Kidney glomerular epithelial cell (primary cell): ENCODE measurements at regions not wholly inside any gene's neighbourhood (a gene's known extent, or its start where the extent isn't known, plus 50 kb on each side); places are given as distances from the start of the nearest gene placed in this dataset.

Source experiments
- DNase-seq: peaks from one replicate; lab custom pipeline; 2025; lab: John Stamatoyannopoulos, UW

DNA sequence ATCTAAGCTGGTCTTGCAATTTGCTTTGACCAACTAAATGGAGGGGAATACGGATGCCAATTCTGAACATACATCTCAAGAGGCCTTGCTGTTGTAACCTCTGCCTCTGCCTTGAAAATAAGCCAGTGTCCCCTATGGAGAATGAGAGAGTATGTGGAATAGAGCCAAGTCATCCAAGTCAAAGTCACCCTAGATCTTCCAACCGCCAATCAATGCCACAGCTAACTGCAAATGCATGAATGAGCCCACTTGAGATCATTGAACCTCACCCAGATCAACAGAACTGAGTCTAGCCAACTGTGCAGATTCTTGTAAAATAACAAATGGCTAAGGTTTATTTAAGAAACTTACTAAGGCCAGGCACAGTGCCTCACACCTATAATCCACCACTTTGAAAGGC is 139.8 kb upstream of the TANK start:
- DNase-seq: no peak

DNA sequence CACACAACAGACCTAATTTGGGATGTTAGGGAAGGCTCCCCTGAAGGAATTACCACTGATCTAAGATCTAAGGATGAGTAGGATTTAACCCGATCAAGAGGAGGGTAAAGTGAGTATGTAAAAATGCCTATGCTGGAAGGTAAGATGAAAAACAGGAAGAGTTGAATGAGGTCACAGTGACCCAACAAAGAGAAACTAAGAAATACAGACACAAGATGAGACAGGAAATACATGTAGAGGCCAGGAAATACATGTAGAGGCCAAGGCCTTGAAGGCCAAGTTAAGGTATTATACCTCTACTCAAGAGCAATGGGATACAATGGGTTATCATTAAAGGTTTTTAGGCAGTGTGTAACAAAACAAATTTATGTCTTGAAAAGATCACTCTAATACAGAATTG is 131.6 kb upstream of the TANK start:
- no peak for DNase-seq

DNA sequence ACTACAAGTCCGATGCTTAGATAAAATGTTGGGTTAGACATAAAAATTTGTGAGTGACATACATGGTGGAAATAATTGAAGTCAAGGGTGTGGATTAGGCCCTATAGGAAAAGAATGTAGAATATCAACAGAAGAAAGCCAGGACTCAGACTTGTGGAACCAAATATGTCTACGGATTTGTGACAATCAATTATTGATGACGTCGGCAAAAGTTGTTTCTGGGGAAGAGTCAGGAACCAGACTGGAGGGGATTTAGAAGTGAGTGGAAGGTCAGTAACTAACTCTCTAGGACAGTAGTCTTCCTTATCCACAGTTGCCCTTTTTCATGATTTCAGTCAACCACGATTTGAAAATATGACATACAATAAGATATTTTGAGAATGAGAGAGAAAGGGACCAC is 130.9 kb upstream of the TANK start:
- DNase-seq: no peak

DNA sequence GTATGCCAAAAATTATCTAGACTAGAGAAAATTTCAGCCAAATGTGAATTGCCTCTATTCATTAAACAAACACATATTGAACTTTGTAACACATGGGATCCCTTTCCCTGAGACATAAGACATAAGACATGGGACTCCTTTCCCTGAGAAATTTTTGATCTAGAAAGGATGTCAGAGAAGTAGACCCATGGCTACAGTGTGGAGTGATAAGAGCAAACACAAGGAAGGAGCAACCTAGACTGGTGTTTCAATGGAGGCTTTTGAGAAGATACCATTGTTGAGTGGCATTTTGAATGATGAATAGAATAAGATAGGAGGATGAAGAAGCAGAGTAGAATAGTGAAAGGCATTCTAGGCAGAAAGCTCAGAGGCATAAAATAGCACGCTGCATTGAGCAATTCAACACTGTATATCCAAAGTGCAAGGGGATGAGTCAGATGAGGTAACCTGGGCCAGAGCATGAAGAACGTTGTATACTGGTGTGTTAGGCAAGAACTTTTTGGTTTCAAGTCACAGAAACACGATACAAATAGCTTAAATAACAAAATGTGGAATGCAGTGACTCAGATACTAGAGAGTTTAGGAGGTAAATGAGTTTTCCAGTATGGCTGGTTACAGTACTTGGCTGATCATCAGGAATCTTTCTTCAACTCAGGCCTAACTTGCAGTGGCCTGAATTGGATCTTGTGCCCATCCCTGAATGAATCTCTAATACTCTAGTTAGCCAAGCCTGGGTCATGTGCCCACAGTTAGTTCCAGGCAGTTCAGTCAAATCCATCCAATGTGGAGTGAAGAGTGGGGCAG is 129.8 kb upstream of the TANK start:
- DNase-seq: peak; percentile 97

DNA sequence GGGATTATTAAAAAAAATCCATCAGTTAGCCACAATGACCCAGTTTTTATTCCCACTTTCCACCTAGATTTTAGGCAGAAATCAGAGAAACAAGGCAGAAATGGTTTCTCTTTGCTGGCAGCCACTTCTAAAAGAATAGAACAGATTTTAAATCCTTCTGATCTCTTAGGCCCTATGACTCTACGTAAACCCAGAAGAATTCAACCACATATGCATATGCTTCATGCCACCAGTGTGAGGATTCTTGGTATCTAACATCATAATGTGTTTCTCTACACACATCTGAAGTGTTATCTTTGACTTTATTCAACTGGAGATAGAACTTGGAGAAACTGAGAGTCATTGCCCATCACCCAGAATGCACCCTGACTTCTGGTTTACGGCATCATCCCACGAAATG is 128.7 kb upstream of the TANK start:
- no peak for DNase-seq

DNA sequence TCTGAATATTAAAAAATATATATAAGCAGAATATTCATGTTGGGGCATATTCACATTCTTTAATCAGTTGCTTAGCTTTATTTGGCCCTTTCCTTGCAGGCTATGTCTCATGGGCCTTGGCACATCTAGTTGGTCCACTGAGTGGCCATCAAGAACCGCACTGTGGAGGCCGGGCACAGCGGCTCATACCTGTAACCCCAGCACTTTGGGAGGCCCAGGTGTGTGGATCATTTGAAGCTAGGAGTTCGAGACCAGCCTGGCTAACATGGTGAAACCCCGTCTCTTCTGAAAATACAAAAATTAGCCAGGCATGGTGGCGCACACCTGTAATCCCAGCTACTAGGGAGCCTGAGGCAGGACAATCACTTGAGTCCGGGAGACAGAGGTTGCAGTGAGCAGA is 127.6 kb upstream of the TANK start:
- no peak for DNase-seq

DNA sequence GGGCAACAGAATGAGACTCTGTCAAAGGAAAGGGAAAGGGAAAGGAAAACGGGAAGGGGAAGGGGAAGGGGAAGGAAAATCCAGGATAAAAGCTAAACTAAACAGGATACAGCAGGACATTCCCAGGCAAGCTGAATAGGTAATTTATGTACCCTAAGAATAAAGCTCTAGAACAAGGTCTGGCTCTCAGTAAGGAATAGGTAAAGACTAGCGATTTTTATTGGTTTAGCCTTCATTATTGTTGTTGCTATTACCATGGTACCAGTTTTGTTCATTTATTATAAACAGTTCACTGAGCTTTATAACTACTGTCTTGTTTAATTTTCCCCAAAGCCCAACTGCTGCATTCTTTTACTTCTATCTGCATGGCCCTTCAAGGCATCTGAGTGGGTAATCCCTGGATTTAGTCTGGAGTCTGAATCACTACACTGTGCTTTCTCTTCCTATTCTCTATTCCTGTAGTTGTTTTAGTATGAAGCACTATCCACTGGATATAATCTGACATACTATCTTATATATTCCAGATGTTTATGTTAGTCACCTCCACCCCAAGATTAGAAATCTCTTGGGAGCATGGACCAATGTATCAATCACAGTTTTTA is 127.1 kb upstream of the TANK start:
- no peak for DNase-seq

DNA sequence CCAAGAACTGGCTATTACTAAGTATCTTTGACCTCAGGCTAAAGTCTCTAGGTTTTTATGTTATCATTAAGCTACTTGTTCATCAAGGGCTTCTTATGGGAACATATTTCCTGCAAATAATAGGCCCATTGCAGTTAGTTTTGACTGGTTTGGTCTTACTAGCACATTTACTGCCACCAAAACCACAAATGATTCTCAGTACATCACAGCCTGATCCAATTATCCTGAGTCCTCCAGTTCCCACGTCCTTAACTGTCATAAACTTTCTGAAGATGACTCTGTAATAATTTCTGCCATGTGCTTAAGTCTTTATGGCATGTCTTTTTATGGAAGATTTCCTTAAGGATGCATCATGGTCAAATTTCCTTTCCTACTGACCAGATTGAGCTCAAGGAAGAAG is 123.3 kb upstream of the TANK start:
- DNase-seq: no peak

DNA sequence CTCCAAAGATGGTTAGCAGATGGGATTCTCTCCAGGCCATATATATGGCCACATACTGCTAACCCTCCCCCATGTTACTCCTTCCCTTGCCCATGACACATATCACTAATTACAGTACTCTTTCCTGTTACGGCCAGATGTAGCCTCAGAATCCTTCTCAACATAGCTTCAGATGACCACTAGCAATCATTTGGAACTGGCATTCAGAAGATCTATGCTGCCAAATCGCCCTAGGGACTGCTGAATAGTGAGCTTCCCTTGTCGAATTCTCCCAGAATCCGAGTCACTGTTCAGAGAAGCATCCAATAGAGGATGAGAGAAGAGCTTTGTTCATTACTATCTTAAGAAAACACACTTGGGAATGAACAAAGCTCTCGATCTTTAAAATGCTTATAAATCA is 121.2 kb upstream of the TANK start:
- DNase-seq: no peak

DNA sequence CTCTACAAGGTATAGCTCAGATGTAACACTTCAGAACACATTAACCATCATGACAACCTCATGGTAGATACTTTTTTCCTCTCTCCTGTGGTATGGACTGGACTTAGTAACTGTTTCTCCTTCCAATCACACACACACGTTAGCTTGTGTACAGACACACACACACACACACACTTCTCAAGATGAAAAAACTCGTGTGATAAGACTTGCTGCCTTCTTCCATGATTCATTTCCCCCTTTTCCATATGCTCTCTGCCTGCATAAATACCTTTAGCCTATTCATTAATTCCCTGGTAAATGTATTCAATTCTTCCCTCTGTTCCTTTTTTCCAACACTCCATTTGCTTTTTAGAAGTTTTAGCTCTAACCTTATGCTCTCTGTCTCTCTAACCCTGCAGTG is 118.9 kb upstream of the TANK start:
- no peak for DNase-seq

DNA sequence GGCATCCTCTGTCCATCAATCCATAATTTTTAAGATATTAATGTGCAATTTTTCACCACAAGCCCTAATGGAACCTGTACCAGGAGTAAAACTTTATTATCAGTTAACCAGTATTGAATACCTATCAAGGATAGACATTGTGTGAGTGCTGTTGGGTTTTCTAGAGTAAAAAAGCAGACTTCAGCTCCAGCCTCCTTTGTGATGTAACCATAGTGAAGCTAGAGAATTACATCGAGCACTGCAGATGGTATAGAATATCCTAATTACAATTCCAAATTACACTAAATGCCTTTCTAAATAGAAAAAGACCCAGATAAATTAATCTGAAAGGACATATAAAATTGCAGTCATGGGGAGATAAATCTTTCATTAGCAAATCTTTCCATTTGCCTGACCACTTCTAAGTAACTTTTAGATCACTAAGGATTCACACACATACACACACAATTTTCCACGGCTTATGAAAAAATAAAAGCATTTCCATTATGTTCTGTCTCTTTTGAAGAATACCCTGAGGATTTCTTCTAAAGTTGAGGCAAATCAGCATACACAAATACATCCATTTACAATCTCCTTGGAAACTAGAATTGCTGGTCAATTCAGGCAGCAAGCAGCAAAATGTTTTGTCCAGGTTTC is 117.1 kb upstream of the TANK start:
- no peak for DNase-seq

DNA sequence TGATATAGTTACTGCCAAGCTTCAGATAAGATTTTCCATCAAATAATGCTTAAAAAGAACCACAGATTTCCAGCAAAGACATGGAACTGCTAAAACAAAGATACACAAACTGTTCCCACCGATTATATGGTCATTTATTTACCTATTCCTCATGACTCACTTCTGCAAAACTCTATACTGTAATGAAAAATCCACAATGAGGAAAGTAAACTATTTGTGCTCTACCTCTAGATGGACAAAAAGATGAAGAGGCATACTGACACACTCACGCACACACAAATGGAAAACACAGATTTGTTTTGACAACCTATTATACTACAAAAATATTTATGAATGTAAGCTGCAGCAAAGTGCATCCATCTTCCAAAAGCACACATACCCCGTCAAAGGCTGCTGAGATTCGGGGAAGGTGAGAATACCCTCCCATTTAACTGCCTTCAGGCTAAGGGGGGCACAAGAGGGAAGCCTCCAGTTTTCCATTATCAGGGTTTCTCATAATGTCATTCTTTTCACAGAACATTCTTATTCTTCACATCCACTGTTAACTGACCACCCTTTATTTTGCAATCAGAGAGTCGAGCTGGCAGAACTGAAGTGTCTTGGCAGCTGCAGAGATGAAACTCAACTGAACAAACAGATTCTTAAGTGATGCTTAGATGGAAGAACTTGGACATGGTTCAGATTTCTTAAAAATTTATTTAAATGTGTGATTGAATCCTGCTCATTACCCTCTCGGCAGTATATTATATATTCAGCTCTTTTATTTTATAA is 115.9 kb upstream of the TANK start:
- DNase-seq: no peak

DNA sequence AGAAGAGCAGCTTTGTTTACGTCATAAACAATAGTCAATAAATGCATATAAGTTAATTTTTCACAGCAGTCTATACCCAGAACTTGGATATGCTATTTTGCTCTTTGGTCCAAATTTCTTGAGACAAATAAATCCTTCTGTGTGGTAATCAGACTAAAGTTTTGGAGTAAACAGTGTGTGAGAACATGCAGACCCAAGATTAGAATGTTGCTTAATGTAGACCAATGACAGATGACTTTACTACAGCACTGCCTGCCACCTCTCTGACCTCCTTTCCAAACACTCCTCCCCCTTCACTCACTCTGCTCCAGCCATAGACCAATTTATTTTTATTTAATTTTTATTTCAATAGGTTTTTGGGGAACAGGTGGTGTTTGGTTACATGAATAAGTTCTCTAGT is 115.3 kb upstream of the TANK start:
- no peak for DNase-seq

DNA sequence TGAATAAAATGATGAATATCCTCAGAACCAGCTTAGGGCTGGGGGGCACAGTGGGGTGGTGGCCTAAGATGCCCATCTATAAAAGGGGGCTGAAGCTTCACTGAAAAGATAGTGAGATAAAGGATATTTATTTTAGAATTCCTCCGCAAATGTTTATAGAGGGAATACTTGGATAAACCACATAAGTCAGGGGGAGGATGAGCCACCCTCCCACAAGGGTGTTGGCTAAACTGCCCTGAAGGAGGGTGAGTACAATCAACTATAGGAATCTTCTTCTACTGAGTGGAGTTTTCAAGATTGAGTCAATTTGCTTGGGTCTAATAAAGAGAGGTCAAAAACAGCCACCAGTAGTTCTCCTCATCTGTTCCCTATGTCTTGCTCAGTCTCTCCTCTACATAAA is 114.5 kb upstream of the TANK start:
- DNase-seq: no peak

DNA sequence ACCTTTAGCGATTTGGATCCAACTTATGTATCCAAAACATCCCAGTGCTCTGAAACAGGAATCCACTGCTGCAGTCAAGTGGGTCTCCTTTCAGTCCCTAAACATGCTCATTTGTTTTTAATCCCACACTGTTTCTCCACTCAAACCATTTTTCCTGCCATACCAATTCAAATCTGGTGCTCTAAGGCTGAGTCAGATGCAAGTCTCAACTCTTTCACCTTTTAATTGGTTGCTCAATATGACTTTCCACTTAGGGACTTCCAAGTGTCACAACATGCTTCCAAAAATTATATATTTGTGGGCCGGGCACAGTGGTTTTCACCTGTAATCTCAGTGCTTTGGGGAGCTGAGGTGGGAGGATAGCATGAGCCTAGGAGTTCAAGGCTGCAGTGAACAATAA is 113.4 kb upstream of the TANK start:
- no peak for DNase-seq

DNA sequence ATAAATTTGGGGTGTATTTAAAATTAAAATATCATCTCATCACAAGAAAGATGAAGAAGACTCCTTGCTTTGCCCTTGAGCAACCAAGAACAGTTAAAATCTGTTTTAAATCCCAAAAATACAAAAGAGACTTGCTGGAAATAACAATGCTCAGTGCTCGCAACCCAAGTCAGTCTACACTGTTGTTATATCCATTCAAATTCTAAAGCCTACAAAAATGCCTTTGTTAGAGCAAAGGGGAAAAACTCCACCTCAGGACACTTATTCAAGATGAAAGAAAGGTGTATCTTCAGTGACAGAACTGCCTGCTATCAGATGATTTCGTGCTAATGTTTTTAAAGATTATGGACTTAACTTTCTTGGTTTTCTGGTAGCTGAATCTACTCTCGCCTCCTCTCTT is 111.9 kb upstream of the TANK start:
- no peak for DNase-seq

DNA sequence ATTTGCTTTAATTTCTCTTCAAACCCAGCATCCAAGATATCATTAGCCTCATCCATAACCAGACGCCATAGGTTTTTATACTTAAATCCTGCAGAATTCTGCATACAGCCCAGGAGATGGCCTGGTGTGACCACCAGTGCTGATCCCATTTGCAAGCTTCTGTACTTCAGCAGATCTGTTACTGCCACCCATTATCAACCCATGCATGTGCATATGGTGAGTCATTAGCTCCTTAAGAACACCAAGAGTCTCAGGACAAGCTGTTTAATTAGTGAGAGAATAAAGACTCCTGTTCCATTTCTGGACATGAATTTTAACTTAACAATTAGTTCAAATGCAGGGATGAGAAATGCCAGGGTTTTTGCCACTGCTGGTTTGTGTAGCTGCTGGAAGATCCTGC is 110.7 kb upstream of the TANK start:
- DNase-seq: no peak

DNA sequence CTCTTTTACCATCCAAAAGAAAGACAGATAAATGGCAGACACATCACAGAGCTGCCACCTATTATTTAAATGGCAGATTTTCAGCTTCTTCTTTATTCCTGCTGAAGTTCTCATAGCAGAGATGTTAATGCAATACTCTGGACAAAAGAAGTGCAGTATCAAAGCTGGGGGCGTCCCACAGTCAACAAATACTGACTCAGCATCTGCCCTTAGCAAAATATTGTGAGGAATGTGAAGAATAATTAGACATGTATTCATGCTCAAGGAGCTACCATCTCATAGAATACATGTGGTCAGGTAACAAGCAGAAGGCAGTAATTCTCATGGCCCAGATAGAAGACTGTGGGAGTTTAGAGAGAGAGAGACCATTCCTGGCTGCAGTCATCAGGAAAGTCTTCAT is 108.0 kb upstream of the TANK start:
- no peak for DNase-seq

DNA sequence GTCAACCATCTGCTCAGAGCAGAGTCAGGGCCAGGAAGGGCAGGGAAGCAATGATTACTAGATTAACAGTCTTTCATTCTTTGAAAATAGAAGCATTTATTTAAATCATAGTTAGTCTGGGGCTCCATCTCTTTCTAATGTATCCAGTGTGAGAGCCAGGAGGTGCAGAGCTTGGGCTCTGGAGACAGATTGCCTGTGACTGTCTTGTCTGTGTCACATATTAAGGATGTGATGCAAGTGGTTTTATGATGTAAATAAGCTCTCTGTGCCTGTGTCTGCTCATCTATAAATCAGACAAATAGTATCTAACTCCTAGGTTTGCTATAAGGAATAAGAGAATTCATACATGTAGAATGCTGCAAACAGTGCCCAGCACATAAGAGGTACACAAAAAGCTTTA is 104.9 kb upstream of the TANK start:
- no peak for DNase-seq

DNA sequence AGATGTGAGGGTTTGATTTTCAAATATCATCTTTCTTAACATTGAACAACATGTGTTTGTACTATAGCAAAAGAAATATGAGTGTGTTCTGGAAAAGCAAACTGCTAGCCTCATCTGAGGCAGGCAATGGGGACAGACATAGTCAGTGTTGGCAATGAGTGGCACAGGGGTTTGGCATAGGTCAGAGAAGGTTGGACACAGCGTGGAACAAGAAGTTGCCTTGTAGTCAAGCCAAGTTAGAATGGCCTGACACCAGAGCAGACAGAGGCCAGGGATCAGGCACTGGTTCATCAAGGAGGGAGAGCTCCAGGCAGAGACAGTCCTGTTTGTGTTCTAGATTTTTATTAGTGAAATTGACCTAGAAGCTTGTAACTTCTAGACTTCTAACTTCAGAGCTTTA is 100.8 kb upstream of the TANK start:
- DNase-seq: no peak

DNA sequence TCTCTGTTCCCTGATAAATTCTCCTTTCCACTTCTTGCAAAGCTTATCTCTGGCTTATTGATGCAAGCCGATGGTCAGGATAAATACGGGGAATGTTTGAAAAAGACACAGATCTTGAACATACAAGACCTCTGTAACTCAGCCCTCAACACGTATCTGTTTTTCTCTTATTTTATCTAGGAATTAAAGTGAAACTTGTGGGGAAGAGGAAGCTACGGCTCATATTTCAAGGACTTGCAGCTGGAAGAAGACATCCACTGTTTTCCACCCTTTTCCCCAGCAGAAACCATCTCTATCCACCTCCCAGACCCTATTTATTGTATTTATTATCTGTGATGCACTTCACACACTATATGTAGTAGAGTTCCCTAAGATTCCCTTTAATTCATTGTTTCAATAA is 98.4 kb upstream of the TANK start:
- DNase-seq: no peak

DNA sequence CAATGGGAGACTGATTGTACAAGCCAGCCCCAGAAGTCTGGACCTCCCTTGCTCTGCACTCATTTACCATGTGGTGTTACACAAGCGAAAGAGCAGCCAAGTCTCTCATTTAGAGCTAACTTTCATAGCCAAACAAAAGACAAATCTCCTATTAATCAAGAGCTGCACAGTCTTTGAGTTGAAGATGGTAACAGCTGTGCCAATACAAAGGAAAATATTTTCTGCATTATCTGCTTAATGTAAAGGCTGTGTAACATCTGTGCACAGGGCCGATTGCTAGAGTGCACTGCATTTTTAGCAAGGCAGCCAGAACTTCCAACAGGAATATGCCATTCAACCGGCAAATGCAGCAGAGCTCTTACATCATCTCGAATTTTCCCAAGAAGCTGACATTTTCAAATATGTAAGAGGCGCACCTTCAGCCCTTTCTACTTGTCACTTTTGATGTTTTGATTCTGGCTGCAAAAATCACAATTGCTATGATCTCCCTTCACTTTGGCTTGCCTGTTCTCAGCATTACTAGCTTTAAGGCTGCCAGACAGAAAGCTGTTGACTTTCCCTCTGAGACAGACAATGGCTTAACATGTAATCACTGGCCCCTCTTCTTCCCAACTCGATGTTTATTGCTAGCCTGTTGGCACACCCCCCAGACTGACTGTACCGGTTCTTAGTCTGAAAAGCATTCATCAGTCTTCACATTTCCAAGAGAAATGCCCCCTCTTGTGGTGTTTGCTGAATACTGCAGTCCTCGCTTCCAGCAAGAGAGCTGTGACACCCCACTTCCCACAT is 96.9 kb upstream of the TANK start:
- DNase-seq: peak; percentile 68
